NCI-H187 treated with DMSO at 0.1 percent for 48 hours (cell line): ENCODE measurements at regions not wholly inside any gene's neighbourhood (a gene's known extent, or its start where the extent isn't known, plus 50 kb on each side); places are given as distances from the start of the nearest gene placed in this dataset.

Source experiments
- DNase-seq: peaks from one replicate; lab custom pipeline; 2025; lab: John Stamatoyannopoulos, UW

DNA sequence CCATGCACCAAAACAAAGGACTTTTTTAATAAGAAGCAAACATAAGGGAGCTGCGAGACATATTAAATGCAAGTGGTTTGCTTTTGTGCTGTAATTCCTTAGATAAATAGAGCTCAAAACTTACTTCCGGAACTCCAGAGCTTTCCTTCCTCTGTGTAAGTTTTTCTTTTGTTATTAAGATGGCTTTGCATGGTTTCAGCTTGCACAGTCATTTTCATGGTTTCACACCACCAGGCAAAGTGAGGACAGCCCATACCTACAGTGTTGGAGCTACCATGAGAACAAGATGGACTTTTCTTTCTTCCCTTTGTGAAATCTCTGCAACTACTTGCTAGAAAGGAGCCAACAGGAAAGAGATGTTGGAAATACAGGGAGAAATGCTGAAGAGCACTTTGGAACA is 368.0 kb downstream of the SETD4 start:
- no peak for DNase-seq

DNA sequence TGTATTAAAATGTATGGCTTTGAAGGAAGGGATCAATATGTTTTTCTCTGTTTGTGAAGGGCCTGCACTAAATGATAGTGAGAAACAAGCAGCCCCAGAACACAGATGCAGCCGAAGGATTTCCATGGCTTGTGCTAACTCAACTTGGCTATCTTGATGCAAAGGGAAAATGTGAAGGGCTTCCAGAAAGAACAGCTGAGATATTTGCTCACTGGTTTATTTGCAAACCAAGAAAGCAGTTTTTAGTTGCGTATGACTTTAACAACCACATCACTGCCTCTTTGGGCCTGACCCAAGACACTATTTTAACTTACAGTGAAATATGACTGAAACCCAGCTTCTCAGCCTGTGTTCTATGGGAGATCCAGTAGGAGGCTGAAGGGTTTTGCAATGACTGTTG is 369.9 kb downstream of the SETD4 start:
- DNase-seq = no peak

DNA sequence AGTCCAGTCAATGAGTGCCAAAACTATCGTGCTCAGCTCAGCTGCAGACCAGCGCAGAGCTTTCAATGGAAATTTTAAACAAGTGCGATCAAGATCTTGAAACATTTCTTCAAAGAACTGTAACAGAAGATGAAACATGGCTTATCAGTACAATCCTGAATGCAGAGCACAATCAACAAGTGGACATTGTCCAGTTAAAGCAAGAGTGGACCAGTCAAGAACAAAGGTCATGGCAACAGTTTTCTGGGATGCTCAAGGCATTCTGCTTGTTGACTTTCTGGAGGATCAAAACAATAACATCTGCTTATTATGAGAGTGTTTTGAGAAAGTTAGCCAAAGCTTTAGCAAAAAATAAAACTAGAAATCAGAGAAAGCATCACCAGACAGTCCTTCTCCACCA is 374.2 kb downstream of the SETD4 start:
- no peak for DNase-seq

DNA sequence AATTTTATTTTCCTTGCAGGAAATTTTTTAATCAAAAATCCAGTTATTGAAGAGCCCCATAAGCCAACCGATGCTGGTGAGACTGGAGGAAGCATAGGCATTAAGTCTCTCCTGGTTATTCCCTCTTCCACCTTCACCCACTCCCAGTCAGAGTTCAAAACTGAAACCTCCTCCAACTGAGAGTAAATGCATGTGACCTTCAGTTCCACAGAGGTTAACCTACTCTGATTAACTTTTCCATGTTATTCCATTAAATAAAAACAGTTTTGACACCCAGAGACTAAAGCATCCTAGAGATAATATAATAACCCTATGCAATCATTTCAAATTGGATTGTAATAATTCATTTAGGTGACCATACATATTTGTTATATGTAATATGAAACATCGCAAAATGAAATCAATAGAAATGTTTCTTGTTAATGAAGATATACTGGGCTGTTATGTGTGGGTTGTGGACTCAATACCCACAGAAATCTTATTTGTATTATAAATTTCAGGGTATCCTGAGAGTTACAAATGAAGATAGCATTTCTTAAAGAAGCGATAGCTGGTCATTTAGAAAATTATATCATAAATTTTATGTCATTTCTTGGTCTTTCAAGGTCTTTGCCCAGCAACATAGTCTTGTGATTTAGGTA is 376.5 kb downstream of the SETD4 start:
- no peak for DNase-seq

DNA sequence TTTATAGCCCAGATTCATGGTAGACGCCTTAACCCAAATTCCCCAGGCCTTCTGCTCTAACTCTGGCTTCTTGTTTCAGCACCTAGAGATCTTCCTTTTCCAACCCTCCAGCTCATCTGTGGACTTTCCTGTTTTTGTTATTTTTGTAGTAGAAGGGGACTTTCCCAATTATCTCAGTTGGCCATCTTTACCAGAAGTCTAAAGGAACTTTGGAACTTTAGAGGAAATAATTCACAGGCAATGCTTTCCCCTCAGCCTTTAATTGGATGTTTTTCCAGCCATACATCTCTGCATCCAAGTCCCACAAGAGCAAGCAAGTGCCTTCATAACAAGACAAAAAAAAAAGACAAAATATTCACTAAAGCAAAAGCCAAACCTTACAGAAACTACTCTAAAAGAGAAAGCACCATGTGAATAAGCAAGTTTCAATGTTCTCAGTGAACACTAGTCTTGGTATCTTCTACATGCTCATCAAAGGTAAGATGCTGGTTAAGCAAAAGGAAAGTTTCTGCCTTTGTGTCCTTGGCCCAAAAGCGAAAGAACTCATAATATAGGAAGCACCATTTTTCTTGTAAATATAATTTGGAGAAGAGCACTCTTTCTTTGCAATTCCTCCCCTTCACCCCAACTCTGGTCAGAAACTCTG is 377.3 kb downstream of the SETD4 start:
- DNase-seq = no peak

DNA sequence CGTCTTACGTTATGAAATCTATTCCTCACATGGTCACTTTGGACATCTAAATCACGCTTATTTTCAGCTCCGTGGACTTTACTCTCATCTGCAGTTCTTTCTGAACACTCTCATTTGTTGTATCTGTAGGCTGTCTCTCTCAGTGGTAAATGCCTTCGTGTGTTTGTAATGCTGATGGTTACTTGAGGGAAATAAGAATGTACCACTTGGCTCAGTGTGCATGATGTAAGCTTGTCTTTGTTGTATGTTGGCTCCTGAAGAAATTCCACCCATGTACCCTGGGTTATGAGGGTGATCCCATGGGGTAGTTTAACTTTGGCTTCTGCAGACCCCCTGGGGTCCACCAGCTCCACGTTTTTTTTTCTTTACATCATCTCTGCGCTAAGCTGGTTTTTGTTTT is 378.4 kb downstream of the SETD4 start:
- no peak for DNase-seq

DNA sequence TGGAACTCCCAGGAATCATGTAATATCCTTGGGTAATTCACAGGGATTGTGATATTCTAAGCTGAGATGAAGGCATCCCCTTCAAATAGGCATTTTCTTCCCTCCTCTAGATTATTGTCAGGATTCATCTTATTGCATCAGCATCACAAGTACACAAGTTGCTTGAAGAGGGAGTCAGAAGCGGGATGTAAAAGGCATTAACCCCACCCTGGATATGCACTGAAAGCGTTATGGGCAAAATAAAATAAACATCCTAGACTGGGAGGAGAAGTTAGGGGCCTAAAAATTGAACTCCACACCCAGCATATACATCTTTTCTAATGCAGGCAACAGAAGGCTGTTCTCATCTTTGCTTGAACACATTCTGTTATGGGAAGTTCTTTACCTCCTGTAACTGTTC is 381.2 kb downstream of the SETD4 start:
- no peak for DNase-seq

DNA sequence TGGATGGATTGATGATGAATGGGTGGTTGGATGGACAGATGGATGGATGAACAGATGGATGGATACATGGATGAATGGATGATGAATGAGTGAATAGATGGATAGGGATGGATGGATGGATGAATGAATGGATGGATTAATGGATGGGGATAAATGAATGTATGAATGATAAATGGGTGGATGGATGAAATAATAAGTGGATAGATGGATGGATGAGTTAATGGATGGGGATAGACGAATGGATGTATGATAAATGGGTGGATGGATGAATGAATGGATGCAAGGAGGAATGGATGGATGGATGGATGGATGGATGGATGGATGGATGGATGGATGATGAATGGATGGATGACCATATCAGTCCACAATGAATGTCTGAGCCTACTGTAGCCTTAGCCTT is 381.9 kb downstream of the SETD4 start:
- no peak for DNase-seq

DNA sequence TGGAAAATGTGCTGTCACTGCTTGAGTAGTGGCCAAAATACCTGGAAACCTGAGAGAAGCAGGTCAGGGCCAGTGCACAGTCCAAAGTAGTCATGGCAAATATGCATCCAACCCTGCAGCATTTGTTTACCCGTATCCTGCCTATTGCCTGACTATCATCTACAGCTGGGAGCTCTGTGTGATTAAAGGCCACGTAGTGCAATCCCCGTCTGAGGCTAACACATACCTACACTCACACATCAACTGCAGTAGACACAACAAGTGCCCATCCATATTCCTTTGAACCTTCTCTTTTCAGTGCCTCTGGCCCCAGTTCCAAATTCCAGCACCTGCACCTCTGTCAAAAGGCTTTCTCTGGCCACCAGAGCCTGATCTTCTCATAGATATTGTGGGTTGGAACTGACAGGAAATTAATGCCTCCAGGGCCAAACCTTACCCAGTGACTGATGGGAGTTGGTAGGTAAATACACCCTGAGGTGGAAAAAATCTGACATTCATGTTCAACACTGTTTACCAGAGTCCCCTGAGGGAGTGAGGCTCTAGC is 383.0 kb downstream of the SETD4 start:
- no peak for DNase-seq

DNA sequence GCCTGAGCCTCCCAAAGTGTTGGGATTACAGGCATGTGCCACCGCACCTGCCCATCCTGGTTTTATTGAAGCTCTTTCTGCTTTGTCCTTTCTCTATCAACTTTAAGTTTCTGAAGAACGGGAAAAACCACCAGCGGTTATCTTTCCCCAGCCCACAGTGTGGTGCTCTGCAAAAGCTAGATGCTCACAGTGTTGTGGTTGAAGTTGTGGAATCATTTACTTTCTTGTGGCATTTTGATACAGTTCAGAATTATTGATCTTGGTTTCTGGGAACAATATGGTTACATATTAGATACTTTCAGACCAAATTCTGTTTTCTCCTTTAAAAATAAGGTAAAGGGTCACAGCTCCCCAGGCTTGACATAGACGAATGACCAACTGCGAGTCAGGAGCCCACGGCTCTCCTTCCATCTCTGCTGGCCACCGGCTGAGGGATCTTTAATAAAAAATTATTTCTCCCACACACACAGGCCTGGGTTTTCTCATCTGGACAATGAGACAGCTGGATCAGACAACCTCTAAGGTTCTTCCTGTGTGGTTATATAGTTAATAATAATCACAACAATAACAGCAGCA is 385.3 kb downstream of the SETD4 start:
- no peak for DNase-seq

DNA sequence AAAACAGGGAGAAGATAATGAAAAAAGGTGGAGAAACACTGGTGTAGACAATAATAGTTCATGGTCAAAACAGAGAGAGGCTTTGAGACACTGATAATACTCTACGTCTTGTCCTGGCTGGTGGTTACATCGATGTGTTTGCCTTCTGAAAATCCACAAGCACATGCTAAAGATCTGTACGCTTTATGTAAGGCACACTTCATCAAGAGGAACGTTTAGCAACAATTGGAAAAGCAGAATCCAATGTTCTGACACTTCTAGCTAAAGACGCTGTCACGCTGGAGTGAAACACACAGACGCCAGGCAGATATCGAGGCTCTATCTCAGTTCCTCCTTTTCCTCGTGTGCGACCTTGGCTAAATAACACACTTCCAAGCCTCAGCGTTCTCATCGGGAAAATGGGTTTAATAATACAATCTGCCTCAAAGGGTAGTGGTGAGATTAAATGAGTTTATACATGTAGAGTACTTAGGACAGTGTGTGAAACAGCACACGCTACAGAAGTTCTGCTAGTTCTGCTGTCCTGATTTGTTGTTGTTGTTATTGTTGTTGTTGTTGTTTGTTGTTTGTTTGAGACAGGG is 386.1 kb downstream of the SETD4 start:
- no peak for DNase-seq

DNA sequence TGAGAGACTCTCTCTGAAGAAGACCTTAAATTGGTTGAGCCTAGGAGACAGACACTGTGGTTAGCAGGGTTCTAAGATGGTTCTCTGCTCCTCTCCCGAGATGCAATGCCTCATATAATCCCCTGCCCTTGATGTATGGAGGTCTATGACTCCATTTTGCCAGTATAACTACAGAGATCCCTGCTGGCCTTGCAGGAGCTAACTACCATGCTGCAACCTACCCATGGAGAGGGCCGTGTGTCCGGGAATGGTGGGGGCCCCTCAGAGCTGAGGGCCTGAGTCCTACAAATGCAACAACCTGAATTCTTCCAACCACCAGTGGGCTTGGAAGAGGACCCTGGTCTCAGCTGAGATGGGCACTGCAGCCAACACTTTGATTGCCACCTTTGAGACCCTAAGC is 388.0 kb downstream of the SETD4 start:
- no peak for DNase-seq

DNA sequence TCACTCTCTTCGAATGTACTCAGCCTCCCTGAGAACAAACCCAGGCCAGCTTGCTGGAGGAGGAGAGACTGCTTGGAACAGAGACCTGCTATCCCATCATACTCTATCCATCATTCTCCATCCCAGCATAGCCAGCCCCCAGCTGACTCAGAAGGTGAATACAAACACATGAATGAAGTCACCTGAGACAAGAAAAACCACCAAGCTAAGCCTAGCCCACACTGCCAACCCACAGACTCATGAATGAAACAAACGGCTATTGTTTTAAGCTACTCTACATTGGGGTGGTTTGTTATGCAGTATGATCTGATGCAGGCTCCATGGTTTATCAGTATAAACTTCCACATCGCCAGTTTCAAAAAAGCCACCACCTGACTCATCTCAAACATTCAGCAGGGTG is 395.6 kb downstream of the SETD4 start:
- DNase-seq = no peak

DNA sequence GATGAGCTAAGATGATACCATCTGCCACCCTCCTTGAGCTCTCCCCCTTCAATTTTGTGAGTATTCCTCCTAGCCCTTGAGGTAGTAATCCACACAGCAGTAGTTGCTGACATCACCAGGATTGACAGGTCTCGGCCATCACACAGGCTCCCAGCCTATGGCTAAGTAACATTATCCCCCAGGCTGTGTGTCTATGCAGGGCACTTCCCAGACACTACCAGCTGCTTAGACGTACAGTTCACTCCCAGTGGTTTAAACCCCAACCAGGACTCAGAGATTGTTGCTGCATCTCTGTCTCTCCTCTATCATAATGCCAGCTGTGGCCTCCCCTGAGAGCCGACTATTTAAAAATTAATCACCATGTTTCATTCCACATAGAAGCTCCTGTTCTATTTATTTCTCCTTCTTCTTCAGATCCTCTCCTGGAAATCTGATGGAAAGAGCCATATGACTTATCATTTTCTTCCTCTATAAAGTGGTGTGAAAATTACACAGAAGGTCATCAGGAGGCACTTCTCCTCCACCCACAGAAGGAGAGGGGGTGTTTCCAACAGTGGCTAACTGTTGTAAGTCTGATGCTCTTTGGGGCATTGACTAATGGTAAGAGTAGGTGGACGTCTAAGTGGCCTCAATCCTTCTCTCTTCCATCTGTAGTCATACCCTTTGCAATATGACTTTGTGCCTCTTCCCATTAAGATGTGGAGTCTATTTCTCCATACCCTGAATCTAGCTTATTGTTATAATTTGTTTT is 396.3 kb downstream of the SETD4 start:
- peak; percentile 90 for DNase-seq

DNA sequence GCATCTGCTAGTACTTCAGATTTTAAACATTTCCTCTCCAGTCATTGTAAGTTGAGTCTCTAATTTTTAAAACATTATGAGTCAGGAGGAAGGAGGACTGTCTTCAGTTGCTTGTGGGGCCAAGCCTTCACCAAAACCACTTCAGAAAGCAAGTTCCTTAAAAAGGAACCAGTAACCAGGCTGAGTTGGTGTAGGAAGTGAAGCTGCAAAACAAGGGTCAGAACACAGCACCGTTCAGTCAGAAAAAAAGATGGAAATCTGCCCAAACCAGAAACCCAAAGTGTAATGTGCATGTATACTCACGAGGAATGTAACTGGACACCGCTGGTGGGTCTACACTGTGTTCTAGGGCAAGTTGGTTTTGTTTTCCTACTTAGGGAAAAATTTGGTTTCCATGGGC is 402.1 kb downstream of the SETD4 start:
- DNase-seq = no peak

DNA sequence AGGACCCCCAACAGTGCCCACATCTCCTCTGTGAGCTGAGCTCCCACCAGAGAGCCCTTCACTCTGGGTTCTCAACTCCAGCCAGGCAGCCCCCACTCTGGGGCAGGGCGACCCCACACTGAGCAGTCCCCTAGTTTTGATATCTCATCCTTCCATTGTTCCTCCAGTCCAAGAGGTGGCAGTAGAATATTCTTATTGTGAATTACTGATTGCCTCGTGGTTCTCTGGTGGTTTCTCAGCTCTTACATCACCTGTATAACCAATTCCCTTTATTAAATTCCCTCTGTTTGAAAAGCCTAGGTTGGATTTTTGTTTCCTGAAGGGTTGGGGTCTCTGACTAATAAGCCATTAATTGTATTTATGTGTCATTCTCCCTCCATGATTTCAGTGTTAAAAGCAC is 407.5 kb downstream of the SETD4 start:
- DNase-seq = no peak

DNA sequence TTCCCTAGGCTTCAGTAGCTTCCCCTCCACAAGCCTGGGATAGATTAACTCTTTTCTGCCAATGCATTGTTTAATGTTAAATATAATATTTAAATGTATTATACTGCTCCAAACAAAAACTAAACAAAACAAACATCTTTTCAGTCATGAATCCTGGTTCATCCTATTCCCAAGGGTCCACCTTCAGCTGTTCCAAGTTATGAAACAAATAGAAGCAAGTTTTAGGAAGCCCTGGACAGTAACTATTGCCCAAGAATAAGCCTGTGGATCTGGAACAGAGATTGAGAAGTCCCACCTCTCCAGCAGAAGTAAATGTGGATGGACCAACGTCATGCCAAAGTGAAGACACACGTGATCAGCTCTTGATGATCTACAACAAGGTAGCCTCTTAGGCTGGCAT is 408.1 kb downstream of the SETD4 start:
- no peak for DNase-seq

DNA sequence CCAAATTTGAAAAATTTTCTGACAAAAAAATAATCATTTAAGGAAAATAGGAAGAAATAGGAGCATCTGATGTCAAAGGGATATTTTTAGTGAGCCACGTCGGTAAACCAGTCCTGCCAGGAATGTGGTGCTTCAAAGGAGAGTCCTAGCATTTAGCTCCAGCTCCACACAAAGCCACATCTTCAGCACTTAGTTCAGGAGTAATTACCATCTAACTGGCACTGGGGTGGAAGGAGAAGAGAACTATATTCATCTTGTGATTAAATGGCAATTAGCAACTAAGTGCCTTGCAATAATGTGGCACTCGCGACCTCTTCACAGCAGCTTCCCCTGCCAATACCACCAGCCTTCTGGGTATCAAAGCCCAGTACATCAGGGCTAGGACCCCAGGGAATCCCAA is 409.1 kb downstream of the SETD4 start:
- no peak for DNase-seq

DNA sequence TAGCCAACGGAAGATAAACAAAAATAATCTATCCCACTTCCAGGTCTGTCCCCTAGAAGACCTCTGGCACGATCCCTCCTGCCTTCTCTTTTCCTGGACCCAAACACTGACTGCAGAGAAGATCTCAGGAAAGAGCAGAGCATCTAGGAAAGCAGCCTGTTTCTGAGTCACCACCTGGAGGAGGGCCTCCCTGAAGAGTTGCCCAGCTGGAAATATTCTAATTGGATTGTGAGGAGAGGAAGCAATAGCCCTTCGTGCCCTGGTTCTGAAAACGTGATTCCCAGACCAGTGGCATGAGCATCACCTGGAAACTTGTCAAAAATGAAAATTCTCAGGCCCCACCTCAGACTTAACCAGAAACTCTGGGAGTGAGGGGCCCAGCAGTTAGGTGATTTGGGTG is 411.1 kb downstream of the SETD4 start:
- DNase-seq = no peak

DNA sequence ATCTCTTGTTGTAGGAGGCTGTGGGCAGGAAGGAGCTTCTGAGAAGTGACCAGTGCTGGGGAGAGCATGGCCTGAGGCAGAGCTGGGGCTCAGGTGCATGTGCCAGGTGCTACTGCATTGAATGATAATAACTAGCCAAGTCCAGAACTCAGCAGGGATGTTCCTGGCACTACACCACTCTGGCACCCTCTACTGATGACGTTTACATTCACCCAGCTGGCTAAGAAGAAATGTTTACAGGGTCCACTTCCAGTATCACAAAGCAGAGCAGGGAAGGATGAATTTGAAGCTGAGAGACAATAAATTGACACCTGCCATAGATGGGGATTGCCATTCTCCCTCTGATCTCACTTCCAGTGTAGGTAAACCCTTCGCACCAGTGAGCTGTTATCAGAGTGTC is 411.8 kb downstream of the SETD4 start:
- no peak for DNase-seq

DNA sequence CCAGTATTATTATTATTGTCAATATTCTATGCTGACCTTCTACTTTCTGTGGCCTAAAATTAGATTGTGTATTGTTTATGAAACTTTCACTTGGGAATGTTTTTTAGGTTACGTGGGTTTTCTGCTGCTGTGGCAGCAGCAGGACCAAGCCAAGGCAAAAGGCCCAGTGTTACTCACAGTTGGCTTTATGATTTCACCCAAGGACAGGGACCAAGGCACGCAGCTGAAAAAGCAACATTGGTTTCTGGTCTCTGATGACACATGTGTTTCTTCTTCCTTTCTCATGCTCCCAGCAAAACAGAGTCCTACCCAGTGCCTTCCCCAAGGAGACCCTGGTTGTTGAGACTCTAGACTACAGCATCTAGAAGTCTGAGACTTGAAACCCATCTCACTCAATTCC is 413.7 kb downstream of the SETD4 start:
- no peak for DNase-seq

DNA sequence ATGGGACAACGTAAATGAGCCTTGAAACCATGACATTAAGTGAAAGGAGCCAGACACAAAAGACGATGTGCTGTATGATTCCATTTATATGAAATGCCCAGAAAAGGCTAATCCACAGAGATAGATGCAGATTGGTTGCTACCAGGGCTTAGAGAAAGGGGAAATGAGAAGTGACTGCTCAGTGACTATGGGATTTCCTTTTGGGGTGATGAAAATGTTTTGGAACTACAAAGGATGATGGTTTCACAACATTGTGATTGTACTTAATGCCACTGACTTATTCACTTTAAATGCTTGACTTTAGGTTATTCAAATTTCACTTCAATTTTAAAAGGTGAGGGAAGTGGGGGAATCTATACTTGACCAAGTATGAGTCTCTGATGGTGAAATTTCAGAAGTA is 414.3 kb downstream of the SETD4 start:
- no peak for DNase-seq

DNA sequence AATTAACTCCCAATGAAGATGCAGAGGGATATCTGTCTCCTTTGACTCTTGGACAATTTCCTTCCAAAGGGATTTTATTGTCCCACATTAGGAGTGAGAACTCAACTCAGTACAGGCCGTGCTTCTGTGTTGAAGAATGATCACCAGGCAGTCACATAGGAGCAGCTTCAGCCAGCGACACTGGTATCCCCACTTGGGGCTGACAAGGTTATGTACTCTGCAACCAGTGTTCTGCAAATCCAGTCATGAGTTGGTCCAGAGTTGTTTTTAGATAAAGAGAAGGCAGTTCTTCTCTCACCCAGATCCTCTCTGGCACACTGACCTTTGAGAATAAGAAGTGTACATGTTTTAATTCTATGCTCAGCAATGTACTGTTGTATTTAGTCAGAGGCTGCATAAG is 415.8 kb downstream of the SETD4 start:
- DNase-seq = no peak
